Erythroblast (primary cell): ENCODE measurements at regions not wholly inside any gene's neighbourhood (a gene's known extent, or its start where the extent isn't known, plus 50 kb on each side); places are given as distances from the start of the nearest gene placed in this dataset.

Source experiments
- DNase-seq, 2 experiments: peaks; one replicate each; lab custom pipeline; 2025; lab: John Stamatoyannopoulos, UW
- GATA1 ChIP-seq: IDR thresholded peaks from 2 replicates; pipeline ENCODE4 v1.6.1; 2011; ENCODE audit warnings: low read depth, mild to moderate bottlenecking, control low read depth, low read length, moderate library complexity
- POLR2A ChIP-seq: IDR thresholded peaks from 2 replicates; pipeline ENCODE4 v1.6.1; 2011; ENCODE audit warnings: mild to moderate bottlenecking, low read length

GRCh38 chr9:13377171-13377925, 97.9 kb upstream of the MPDZ start:
- TF ChIP-seq POLR2A (no peak), GATA1 (no peak)
- DNase-seq: no peak

DNA sequence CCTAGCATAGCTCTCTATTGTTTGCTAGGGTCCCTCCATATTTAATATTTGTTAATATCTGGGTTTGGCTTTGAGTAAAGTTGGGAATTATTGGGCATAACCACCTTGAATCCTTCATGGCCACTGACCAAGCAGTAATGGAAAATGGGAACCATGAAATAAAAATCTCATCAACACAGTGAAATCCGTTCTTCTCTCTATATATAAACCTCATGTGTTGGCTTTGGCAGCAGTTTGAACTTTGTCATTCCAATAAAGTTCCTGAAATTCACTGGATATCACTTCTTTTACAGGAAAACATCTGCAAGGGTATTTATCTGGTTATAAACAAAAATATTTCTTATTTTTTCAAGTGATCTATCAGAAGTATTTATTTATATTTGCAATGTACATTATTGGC, 93.0 kb upstream of the MPDZ start:
- TF ChIP-seq POLR2A (no peak), GATA1 (no peak)
- DNase-seq: no peak

DNA sequence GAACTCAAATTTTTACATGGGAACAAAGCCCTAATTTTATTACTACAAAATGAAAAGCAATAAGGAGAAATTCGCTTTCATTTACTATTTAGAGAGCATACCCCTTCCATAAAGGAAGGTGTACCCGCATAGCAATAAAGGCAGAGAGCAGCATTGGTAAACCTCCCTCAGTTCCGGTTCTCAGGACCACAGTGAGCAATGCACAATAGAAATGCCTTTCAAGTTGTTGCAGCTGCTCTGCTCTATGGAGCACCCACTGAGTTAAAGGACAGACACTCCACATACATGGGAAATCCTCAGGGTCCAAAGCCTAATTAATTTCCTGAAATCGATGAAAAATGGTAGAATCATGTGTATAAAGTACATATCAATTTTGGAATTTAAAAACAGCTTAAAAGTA, 89.9 kb upstream of the MPDZ start:
- TF ChIP-seq POLR2A (no peak), GATA1 (no peak)
- no peak for DNase-seq

DNA sequence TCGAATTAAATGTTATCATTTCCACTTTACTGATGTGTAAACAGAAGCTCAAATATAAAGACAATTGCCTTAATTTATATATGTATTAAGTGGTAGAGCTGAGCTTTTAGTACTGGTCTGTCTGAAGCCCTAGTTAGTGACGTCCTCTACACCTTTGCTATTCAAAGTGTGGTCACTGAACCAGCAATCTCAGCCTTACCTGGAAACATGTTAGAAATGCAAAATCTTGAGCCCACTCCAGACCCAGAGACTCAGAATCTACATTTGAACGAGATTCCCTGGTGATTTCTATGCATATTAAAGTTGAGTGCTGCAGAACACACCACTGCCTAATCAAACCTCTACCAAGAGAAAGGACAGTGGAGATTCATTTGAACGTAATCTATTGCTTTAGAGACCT, 88.3 kb upstream of the MPDZ start:
- no peak for DNase-seq
- TF ChIP-seq POLR2A: no peak
- no peak for TF ChIP-seq GATA1

DNA sequence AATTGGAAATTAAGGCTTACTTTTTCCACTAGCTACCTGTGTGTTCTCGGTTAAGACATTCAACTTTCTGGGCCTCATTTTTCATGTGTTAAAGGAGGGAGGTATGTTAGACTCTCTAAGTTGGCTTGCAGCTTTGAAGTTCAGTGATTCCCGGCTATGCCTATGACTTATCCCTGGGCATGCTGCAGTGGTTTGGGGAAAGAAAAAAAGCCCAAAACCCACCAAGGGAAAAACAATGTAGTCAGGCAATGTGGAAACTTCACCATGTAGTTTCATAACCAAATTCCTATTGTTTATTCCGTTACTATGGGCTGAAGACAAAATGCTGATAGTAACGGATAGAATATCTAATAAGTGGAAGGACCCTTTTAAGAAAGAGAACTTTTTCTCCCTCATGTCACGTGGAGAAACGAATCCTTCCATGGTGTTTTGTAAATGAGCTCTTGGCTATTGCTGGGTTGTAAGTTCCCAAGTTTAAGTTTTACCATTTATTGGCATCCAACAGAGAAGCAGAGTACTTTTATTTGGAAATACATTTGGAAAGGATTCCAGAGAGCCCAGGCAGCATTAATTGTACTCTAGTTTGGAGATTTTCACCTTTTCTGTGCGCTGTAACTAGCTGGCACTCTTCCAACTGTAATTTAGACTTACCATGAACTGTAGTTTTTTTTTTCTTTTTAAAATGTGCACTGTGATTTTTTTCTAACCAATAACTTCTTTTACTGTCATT, 84.9 kb upstream of the MPDZ start:
- TF ChIP-seq POLR2A: no peak
- no peak for TF ChIP-seq GATA1
- no peak for DNase-seq

DNA sequence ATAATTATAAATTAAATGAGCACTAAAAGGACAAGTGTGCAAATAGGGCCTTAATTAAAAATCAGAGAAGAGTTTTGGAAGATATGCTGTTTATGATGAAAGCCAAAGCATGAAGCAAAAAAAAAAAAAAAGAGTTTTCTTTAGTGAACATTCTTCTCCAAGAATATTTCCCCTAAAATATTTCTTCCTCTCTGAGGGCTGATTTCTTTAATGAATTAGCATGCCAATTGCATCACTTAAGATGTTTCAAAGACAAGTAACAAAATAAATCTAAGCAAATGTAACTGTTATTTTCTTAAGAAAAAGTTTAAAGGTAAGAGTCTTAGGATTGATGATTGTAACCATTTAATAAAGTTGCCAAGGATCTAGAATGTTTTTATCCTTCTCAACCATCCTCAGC, 81.6 kb upstream of the MPDZ start:
- no peak for TF ChIP-seq GATA1
- TF ChIP-seq POLR2A: no peak
- no peak for DNase-seq

DNA sequence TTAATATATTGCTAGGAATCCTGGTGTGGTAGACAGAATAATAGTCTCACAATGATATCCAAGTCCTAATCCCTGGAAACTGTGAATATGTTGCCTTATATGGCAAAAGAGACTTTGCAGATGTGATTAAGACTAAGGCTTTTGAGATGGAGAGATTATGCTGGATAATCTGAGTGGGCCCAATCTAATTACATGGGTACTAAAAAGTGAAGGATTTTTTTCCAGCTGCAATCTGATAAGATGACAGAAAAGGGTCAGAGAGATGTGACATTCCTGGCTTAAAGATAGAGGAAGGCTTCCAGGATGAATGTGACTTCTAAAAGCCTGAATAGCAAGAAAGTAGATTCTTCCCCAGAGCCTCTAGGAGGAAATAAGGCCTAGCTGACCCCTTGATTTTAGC, 80.7 kb upstream of the MPDZ start:
- TF ChIP-seq POLR2A (no peak), GATA1 (no peak)
- DNase-seq: no peak

GRCh38 chr9:13358128-13358527, 78.6 kb upstream of the MPDZ start:
- DNase-seq: no peak
- TF ChIP-seq GATA1 (no peak), POLR2A (no peak)

DNA sequence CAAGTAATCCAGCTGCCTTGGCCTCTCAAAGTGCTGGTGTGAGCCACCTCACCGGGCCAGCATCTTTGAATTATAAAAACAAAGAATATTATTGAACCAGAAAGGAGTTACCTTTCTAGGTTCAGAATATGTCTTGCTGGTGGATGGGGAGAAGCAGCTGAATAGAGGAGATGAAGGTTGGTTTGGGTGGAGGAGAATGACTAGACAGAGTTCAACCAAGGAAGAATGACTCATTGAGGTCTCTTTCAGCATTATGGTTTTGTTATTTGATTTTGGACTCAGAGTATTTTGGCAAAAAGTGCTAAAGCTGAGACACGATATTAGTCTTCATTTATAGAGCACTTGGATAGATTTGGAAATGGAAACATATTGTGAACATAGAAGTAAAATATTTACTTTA, 75.2 kb upstream of the MPDZ start:
- TF ChIP-seq GATA1 (no peak), POLR2A (no peak)
- DNase-seq: peak in 1 of 2 experiments; percentile 2

- no peak for TF ChIP-seq POLR2A
- no peak for TF ChIP-seq GATA1
- no peak for DNase-seq
Observed at GRCh38 chr9:13352451-13352979, 73.0 kb upstream of the MPDZ start.

- DNase-seq: peak; percentile 28 to 60
Observed at GRCh38 chr9:13351778-13352386, 72.4 kb upstream of the MPDZ start.

DNA sequence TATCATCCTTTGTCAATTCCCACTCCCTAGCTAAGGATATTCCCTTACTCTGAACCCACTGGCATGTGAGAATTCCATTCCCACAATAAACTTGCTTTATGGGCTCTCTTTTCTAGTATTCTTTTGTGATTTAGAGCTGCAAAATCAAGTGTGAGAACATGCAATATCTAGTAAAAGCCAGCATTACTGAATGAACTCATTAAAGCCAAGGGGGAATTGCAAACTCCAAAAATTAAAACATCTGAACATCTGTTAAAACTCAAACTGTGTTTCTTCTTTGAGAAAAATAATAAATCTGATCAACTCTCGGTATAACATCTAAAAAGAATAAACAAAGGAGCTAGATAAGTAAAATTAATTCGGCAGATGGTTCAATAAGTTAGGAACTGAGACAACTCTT, 53.1 kb upstream of the MPDZ start:
- DNase-seq: no peak
- TF ChIP-seq GATA1 (no peak), POLR2A (no peak)

More at GRCh38 chr9:13351778-13352386, 72.4 kb upstream of the MPDZ start:
- no peak for TF ChIP-seq GATA1

DNA sequence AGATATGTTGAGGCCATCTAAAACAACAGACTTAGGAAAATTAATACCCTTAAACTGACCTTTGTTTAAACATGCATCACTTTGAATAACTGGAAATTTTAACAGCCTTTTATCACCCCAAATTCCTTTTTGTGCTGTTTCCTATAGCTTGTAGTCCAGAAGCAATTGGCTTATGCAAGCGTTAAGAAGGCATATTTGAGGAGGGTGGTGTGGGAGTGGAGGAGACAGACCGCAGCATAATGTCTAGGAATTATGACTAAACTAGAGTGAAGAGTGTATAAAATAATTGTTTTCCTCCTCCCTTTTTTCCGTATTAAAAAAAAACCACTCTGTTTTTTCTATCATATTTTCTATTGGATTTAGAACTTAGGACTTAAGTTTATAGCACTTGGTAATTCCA, 51.8 kb upstream of the MPDZ start:
- TF ChIP-seq POLR2A: no peak
- no peak for TF ChIP-seq GATA1
- DNase-seq: no peak
